ENCODE measurements at regions not wholly inside any gene's neighbourhood (a gene's known extent, or its start where the extent isn't known, plus 50 kb on each side); places are given as distances from the start of the nearest gene placed in this dataset.
"Not testable (repeated sequence)": the region's sequence is repeated elsewhere in the genome, so short reads cannot be mapped to it uniquely, and the experiment has no call there.

DNA sequence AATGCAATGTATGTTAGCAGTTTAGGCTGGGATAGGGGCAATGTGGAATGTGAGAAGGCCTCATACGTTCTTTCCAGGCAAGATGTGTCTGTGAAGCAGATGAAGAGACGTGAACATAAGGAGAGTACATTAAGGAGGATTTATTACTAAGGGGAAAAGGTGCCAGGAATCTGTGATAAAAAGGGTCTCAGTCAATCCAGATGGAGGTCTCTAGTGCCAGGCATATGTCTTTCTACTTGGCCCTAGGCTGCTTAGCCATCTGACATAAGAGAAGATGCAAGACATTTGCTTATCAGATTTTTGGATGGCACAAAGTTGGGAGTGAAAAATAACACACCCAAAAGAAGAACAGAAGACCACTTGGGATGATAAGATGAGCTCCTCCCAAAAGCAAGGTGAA lies 93.0 kb upstream of the PRKG2 start:
- Mint-ChIP-seq H3K36me3 (ENCODE audit: low read depth) (no peaks in the 10 kb centered on the region), H3K4me1 (ENCODE audit: low read depth) (no peaks in the 10 kb centered on the region), H3K9me3 (ENCODE audit: insufficient read depth) (no peaks in the 10 kb centered on the region), H3K4me3 (no peak overlapping the region), H3K27me3 (ENCODE audit: low read depth) (peaks cover 5% of the 10 kb centered on the region), H3K27ac (no peak overlapping the region)
- POLR2A ChIA-PET, result interaction anchor here (0.6 kb wide), 1 partner anchor 66 kb away, joined by 3 read pairs; no protein-coding TSS in a partner anchor
- no peak for ATAC-seq
- no peak for DNase-seq
- CTCF ChIA-PET, result no interaction called here

DNA sequence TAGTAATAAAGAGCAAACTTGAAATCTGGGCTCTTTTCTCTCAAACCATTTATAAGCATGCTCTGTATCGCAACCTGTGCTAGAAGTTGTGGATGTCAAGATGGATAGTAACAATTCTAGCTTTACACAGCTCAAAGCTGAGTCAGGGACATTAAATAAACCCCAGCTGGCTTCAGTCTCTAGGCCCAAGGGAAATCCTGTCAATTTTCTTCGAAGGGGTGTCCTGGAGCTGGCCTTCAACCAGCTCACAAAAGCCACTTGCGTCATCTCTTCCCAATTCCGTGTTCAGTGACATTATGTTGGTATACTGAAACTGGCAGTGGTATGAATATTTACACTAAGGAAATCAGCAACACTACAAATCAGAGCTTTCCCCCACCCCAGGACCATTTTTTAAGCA lies 89.8 kb upstream of the PRKG2 start:
- ChIA-PET POLR2A (no interaction called here), CTCF (no interaction called here)
- no peak overlapping the region for H3K4me3 Mint-ChIP-seq
- DNase-seq (no peak), ATAC-seq (no peak)
- H3K4me1 Mint-ChIP-seq (ENCODE audit: low read depth), result no peaks in the 10 kb centered on the region
- H3K9me3 Mint-ChIP-seq (ENCODE audit: insufficient read depth), result no peaks in the 10 kb centered on the region
- H3K36me3 Mint-ChIP-seq (ENCODE audit: low read depth), result no peaks in the 10 kb centered on the region
- peaks cover 5% of the 10 kb centered on the region for H3K27me3 Mint-ChIP-seq (ENCODE audit: low read depth)
- no peak overlapping the region for H3K27ac Mint-ChIP-seq

DNA sequence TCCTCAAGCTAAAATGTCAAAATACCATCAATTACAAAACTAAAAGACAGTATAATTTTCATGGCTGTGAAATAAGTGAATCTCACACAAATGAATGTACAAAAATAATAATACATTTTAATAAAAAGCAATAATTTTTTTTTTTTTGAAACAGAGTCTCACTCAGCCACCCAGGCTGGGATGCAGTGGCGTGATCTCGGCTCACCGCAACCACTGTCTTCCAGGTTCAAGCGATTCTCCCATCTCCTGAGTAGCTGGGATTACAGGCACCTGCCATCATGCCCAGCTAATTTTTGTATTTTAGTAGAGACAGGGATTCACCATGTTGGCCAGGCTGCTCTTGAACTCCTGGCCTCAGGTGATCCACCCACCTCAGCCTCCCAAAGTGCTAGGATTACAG lies 85.3 kb upstream of the PRKG2 start:
- ATAC-seq; DNase-seq; POLR2A ChIA-PET; CTCF ChIA-PET; H3K27ac Mint-ChIP-seq; H3K4me3 Mint-ChIP-seq; H3K27me3 Mint-ChIP-seq (ENCODE audit: low read depth); H3K4me1 Mint-ChIP-seq (ENCODE audit: low read depth); H3K9me3 Mint-ChIP-seq (ENCODE audit: insufficient read depth); H3K36me3 Mint-ChIP-seq (ENCODE audit: low read depth): not testable (repeated sequence)

DNA sequence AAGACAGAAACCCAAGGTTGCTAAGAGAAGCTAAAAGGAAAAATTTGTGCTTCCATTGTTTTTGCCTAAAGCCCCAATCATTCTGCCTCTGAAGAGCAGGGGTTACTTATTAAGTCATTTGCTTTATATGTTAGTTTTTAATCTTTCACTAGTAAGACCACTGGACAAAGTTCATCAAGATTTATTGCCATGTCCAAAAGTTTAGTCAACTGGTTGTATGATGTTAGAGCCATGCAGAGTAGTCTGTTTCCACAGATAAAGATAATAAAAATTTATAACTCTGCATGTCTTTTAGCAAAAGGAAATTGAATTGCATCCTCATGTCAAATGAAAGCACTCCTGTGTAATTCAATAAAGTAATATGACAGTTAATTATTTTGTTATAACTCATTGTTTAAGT lies 75.8 kb upstream of the PRKG2 start:
- CTCF ChIA-PET, result no interaction called here
- H3K4me1 Mint-ChIP-seq (ENCODE audit: low read depth), result no peaks in the 10 kb centered on the region
- H3K27me3 Mint-ChIP-seq (ENCODE audit: low read depth), result peaks cover 6% of the 10 kb centered on the region
- H3K27ac Mint-ChIP-seq, result no peak overlapping the region
- ATAC-seq, result no peak
- H3K9me3 Mint-ChIP-seq (ENCODE audit: insufficient read depth), result no peaks in the 10 kb centered on the region
- no peak for DNase-seq
- H3K36me3 Mint-ChIP-seq (ENCODE audit: low read depth), result no peaks in the 10 kb centered on the region
- no peak overlapping the region for H3K4me3 Mint-ChIP-seq
- POLR2A ChIA-PET, result no interaction called here

DNA sequence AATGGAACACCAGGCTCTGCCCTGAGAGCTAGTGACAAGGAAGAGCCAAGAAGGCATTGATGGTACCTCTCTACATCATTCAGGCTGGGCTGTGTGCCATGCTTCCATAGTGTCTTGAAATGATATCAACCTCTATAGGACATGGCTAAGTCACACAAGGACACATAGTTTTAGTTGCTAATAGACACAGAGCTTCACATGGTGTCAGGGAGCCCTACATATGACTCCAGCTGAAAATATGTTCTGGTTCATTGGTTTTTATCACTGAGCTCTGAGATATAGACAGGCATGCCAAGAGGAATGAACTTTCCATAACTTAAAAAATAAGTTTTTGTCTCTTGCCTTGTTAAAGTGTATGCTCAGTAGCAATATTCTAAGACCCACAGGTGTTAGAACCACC lies 72.1 kb upstream of the PRKG2 start:
- POLR2A ChIA-PET, result no interaction called here
- Mint-ChIP-seq H3K4me3 (no peak overlapping the region), H3K27me3 (ENCODE audit: low read depth) (peaks cover 9% of the 10 kb centered on the region), H3K9me3 (ENCODE audit: insufficient read depth) (no peaks in the 10 kb centered on the region), H3K4me1 (ENCODE audit: low read depth) (no peaks in the 10 kb centered on the region), H3K36me3 (ENCODE audit: low read depth) (no peaks in the 10 kb centered on the region), H3K27ac (no peak overlapping the region)
- ATAC-seq (no peak), DNase-seq (no peak)
- CTCF ChIA-PET, result no interaction called here

DNA sequence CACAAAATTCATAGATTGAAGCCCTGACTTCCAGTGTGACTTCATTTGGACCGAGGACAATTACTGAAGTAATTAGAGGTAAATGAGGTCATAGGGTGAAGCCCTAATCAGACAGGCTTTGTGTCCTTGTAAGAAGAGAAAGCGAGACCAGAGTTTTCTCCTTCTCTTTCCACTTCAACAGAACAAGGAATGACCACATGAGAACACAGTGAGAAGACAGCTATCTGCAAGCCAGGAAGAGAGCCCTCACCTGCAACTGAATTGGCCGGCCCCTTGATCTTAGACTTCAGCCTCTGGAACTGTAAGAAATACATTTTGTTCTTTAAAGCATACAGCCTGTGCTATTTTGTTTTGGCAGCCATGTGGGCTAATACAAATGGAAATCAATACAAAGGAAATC lies 67.1 kb upstream of the PRKG2 start:
- CTCF ChIA-PET, result no interaction called here
- H3K36me3 Mint-ChIP-seq (ENCODE audit: low read depth), result no peaks in the 10 kb centered on the region
- H3K27ac Mint-ChIP-seq, result no peak overlapping the region
- POLR2A ChIA-PET, result no interaction called here
- H3K9me3 Mint-ChIP-seq (ENCODE audit: insufficient read depth), result no peaks in the 10 kb centered on the region
- ATAC-seq (no peak), DNase-seq (no peak)
- H3K4me1 Mint-ChIP-seq (ENCODE audit: low read depth), result no peaks in the 10 kb centered on the region
- peaks cover 5% of the 10 kb centered on the region for H3K27me3 Mint-ChIP-seq (ENCODE audit: low read depth)
- H3K4me3 Mint-ChIP-seq, result no peak overlapping the region

DNA sequence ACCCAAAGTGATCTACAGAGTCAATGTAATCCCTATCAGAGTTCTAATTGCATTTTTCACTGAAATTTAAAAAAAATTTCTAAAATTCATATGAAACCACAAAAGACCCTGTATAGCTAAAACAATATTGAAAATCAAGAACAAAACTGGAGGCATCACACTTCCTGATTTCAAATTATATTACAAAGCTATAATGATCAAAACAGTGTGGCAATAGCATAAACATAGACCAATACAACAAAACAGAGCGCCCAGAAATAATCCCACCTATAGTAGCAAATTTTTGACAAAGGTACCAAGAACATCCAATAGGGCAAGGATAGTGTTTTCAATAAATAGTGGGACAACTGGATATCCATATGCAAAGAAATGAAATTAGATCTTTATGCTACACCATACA lies 59.4 kb upstream of the PRKG2 start:
- POLR2A ChIA-PET, result no interaction called here
- no peak for ATAC-seq

DNA sequence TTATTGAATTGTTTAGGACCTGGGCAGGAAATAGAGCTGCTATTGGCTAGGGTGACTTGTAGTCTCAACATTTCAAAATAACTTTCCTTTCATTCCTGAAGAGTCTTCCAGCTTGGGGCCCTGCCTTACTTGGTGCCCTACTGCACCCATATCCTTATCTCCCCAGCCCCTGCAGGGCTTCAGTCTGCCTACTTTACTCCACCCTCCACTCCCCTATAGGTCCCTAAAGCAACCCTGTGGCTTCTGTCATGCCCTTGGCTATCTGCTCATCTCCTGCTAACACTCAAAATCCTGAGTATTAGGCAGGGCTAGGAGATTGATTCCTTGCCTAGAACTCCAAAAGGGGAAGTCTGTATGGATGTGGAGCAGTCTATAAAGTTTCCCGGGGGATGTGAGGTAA lies 57.6 kb upstream of the PRKG2 start:
- H3K9me3 Mint-ChIP-seq (ENCODE audit: insufficient read depth), result peaks cover 3% of the 10 kb centered on the region
- H3K4me3 Mint-ChIP-seq, result no peak overlapping the region
- H3K36me3 Mint-ChIP-seq (ENCODE audit: low read depth), result no peaks in the 10 kb centered on the region
- no peaks in the 10 kb centered on the region for H3K4me1 Mint-ChIP-seq (ENCODE audit: low read depth)
- no peaks in the 10 kb centered on the region for H3K27me3 Mint-ChIP-seq (ENCODE audit: low read depth)
- H3K27ac Mint-ChIP-seq, result no peak overlapping the region
- ATAC-seq (no peak), DNase-seq (no peak)
- CTCF ChIA-PET, result no interaction called here
- POLR2A ChIA-PET, result no interaction called here

More for the DNA sequence above, 59.4 kb upstream of the PRKG2 start:
- Mint-ChIP-seq H3K9me3 (ENCODE audit: insufficient read depth) (peaks cover 2% of the 10 kb centered on the region), H3K27me3 (ENCODE audit: low read depth) (no peaks in the 10 kb centered on the region), H3K4me3 (no peak overlapping the region), H3K27ac (no peak overlapping the region), H3K4me1 (ENCODE audit: low read depth) (no peaks in the 10 kb centered on the region), H3K36me3 (ENCODE audit: low read depth) (no peaks in the 10 kb centered on the region)
- CTCF ChIA-PET, result no interaction called here
- DNase-seq, result no peak

Measured in activated CD8-positive, alpha-beta T cell treated with anti-CD3 and anti-CD28 coated beads, Interleukin-2, amount 10 ng/mL, durations not matched to agents 7 days and 5 days (primary cell).